SKM-1 (cell line): ENCODE measurements at regions not wholly inside any gene's neighbourhood (a gene's known extent, or its start where the extent isn't known, plus 50 kb on each side); places are given as distances from the start of the nearest gene placed in this dataset.
"Not testable (repeated sequence)": the region's sequence is repeated elsewhere in the genome, so short reads cannot be mapped to it uniquely, and the experiment has no call there.

Experiments
- DNase-seq: peaks from one replicate; lab custom pipeline; 2025; ENCODE audit not compliant: unreplicated experiment; lab: John Stamatoyannopoulos, UW

- DNase-seq = not testable (repeated sequence)
Observed at GRCh38 chr13:18675268-18675667, 506.4 kb downstream of the TUBA3C start.

- not testable (repeated sequence) for DNase-seq
Observed at GRCh38 chr13:18673794-18674193, 507.8 kb downstream of the TUBA3C start.

GRCh38 chr13:18666585-18666984, 515.0 kb downstream of the TUBA3C start:
- not testable (repeated sequence) for DNase-seq

GRCh38 chr13:18665716-18666115, 515.9 kb downstream of the TUBA3C start:
- DNase-seq = not testable (repeated sequence)

GRCh38 chr13:18665124-18665523, 516.5 kb downstream of the TUBA3C start:
- not testable (repeated sequence) for DNase-seq

- DNase-seq = not testable (repeated sequence)
Observed at GRCh38 chr13:18663222-18663621, 518.4 kb downstream of the TUBA3C start.

- DNase-seq = not testable (repeated sequence)
Observed at GRCh38 chr13:18643644-18644172, 537.9 kb downstream of the TUBA3C start.

GRCh38 chr13:18628928-18629327, 552.7 kb downstream of the TUBA3C start:
- not testable (repeated sequence) for DNase-seq

GRCh38 chr13:18628428-18628827, 553.2 kb downstream of the TUBA3C start:
- no peak for DNase-seq

GRCh38 chr13:18624061-18624460, 557.6 kb downstream of the TUBA3C start:
- not testable (repeated sequence) for DNase-seq

GRCh38 chr13:18618442-18618841, 563.2 kb downstream of the TUBA3C start:
- DNase-seq = not testable (repeated sequence)

- not testable (repeated sequence) for DNase-seq
Observed at GRCh38 chr13:18610476-18610875, 571.1 kb downstream of the TUBA3C start.

- DNase-seq = not testable (repeated sequence)
Observed at GRCh38 chr13:18609371-18609770, 572.3 kb downstream of the TUBA3C start.

GRCh38 chr13:18608851-18609250, 572.8 kb downstream of the TUBA3C start:
- not testable (repeated sequence) for DNase-seq

- not testable (repeated sequence) for DNase-seq
Observed at GRCh38 chr13:18600366-18600765, 581.3 kb downstream of the TUBA3C start.

GRCh38 chr13:18599791-18600211, 581.8 kb downstream of the TUBA3C start:
- DNase-seq = not testable (repeated sequence)

- not testable (repeated sequence) for DNase-seq
Observed at GRCh38 chr13:18598543-18598942, 583.1 kb downstream of the TUBA3C start.

GRCh38 chr13:18597940-18598339, 583.7 kb downstream of the TUBA3C start:
- not testable (repeated sequence) for DNase-seq

- not testable (repeated sequence) for DNase-seq
Observed at GRCh38 chr13:18577103-18577502, 604.5 kb downstream of the TUBA3C start.

- DNase-seq = not testable (repeated sequence)
Observed at GRCh38 chr13:18567890-18568289, 613.7 kb downstream of the TUBA3C start.
